ENCODE measurements at regions not wholly inside any gene's neighbourhood (a gene's known extent, or its start where the extent isn't known, plus 50 kb on each side); places are given as distances from the start of the nearest gene placed in this dataset.

GRCh38 chr4:157885811-157886210, 287.0 kb downstream of the GASK1B start (continued):
- no peak for TF ChIP-seq USF2 (IDR thresholded peaks at IDR 0.05; ENCODE audit: borderline replicate concordance, low read depth, low read length)
- no peak for TF ChIP-seq NFYB (IDR thresholded peaks at IDR 0.05; ENCODE audit: insufficient read depth, low read depth, low read length)
- no peak for TF ChIP-seq ZBTB11 (CRISPR knock-in tag; IDR thresholded peaks at IDR 0.05)
- TF ChIP-seq SP1 (IDR thresholded peaks at IDR 0.05; ENCODE audit: low read depth, low read length), result no peak
- no peak for TF ChIP-seq SMAD5 (IDR thresholded peaks at IDR 0.05; ENCODE audit: low read depth)
- no peak for TF ChIP-seq HDAC2 (IDR thresholded peaks at IDR 0.05)
- TF ChIP-seq RCOR1 (conservative IDR thresholded peaks at IDR 0.05; ENCODE audit: low read depth, low read length), result no peak
- TF ChIP-seq EED (IDR thresholded peaks at IDR 0.05; ENCODE audit: low read depth), result no peak
- no peak for TF ChIP-seq PML (IDR thresholded peaks at IDR 0.05; ENCODE audit: low read length)

GRCh38 chr4:157882901-157883300, 289.9 kb downstream of the GASK1B start:
- no TSS peak for BruUV-seq (replicated peaks)
- in situ Hi-C loops (cut with MboI), result no loop called here
- FAIRE-seq (no peak), ATAC-seq (no peak), DNase-seq (ENCODE audit: low read depth, low spot score) (no peak)
- Histone ChIP-seq H2AFZ (ENCODE audit: control insufficient read depth, low read depth, low read length) (no peak overlapping the region), H3K4me3 (no peak overlapping the region), H3K36me3 (ENCODE audit: control insufficient read depth in 2 of 2, insufficient read depth in 2 of 2, low read length in 1 of 2) (no peaks in the 10 kb centered on the region), H3K4me2 (ENCODE audit: control insufficient read depth, insufficient read depth) (no peak overlapping the region), H4K20me1 (ENCODE audit: control insufficient read depth, insufficient read depth) (no peaks in the 10 kb centered on the region), H3K79me2 (ENCODE audit: control insufficient read depth, insufficient read depth, low read length) (no peaks in the 10 kb centered on the region), H3K9me3 (replicated peaks; ENCODE audit: control insufficient read depth, insufficient read depth, low read length) (no peaks in the 10 kb centered on the region), H3K4me1 (ENCODE audit: control insufficient read depth, insufficient read depth, low read length) (no peaks in the 10 kb centered on the region), H3K27ac (ENCODE audit: control insufficient read depth, insufficient read depth) (no peak overlapping the region), H3K9ac (ENCODE audit: control insufficient read depth, insufficient read depth, low read length) (no peak overlapping the region), H3K27me3 (replicated peaks in 1 of 2; ENCODE audit: control insufficient read depth in 2 of 2, insufficient read depth in 2 of 2, low read length in 1 of 2) (no peaks in the 10 kb centered on the region)
- RAD21 ChIA-PET (ENCODE audit: unreplicated experiment), result no interaction called here
- CTCF ChIA-PET, result no interaction called here
- SMC1A ChIA-PET (ENCODE audit: uncharacterized antibody, unreplicated experiment), result interaction anchor here (1.7 kb wide), 1 partner anchor 11 kb away, joined by 5 read pairs; no protein-coding TSS in a partner anchor
- POLR2A ChIA-PET, result no interaction called here
- intact Hi-C loops (cut with micrococcal nuclease; ENCODE audit: unreplicated experiment), result no loop called here
- no peak for TF ChIP-seq ZBTB40 (IDR thresholded peaks at IDR 0.05; ENCODE audit: borderline replicate concordance)
- no peak for TF ChIP-seq WRNIP1 (IDR thresholded peaks at IDR 0.05; ENCODE audit: borderline replicate concordance, low read depth, low read length)
- no peak for TF ChIP-seq SREBF1 (IDR thresholded peaks at IDR 0.05; ENCODE audit: low read length)
- no peak for TF ChIP-seq PML (IDR thresholded peaks at IDR 0.05; ENCODE audit: low read length)
- TF ChIP-seq IKZF1 (conservative IDR thresholded peaks at IDR 0.05), result no peak
- no peak for TF ChIP-seq CBX5 (IDR thresholded peaks at IDR 0.05; ENCODE audit: low read depth)
- no peak for TF ChIP-seq HDAC6 (IDR thresholded peaks at IDR 0.05; ENCODE audit: unreplicated experiment)
- no peak for TF ChIP-seq IKZF2 (IDR thresholded peaks at IDR 0.05)
